ENCODE measurements at regions not wholly inside any gene's neighbourhood (a gene's known extent, or its start where the extent isn't known, plus 50 kb on each side); places are given as distances from the start of the nearest gene placed in this dataset.

GRCh38 chr12:89033062-89033461 lies 319.2 kb downstream of the DUSP6 start:
- TF ChIP-seq POLR2A (IDR thresholded peaks at IDR 0.05), result no peak
- TF ChIP-seq CTCF (IDR thresholded peaks at IDR 0.05), result no peak

All from heart left ventricle (tissue), 13 donors.